Left ventricle myocardium superior (tissue), 1 donor: ENCODE measurements at regions not wholly inside any gene's neighbourhood (a gene's known extent, or its start where the extent isn't known, plus 50 kb on each side); places are given as distances from the start of the nearest gene placed in this dataset.

ENCODE experiments used
- ATAC-seq: fragments of 200-7000 bp; cut with Tn5 transposase; one replicate; pipeline ENCODE4 v1.9.1; 2020; ENCODE audit warnings: mild to moderate bottlenecking, moderate library complexity
- DNase-seq: peaks from one replicate; pipeline ENCODE4 v3.0.0-alpha.2; 2020
- intact Hi-C: fragments of 100-400 bp; cut with micrococcal nuclease; formaldehyde crosslinking; loops from one replicate; pipeline ENCODE4 v1.11.0; 2022
- donor health status: DM: no; HTN: yes; CAD: no; lungs with severe emphysema.

GRCh38 chr2:128790541-128791001 lies 471.9 kb upstream of the HS6ST1 start:
- no peak for ATAC-seq
- intact Hi-C loops: no loop called here
- DNase-seq: no peak

GRCh38 chr2:128791120-128791984 lies 472.7 kb upstream of the HS6ST1 start:
- no peak for ATAC-seq

DNA sequence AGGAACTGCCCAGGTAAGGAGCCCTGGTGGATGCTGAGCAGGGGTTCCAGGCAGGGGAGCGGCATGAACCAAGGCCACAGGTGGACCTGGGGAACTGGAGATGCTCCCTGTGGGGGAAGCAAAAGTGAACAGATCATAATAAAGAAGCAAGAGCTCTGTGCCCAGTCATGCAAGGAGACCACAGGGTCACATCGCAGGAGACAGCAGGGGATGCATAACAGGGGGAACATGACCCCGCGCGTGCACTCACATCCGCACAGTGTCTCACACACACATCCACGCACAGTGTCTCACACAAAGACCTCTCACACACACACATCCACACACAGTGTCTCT lies 473.3 kb upstream of the HS6ST1 start:
- ATAC-seq: no peak
- DNase-seq: no peak
- intact Hi-C loops: no loop called here

More at GRCh38 chr2:128791120-128791984, 472.7 kb upstream of the HS6ST1 start:
- intact Hi-C loops: no loop called here
- no peak for DNase-seq

DNA sequence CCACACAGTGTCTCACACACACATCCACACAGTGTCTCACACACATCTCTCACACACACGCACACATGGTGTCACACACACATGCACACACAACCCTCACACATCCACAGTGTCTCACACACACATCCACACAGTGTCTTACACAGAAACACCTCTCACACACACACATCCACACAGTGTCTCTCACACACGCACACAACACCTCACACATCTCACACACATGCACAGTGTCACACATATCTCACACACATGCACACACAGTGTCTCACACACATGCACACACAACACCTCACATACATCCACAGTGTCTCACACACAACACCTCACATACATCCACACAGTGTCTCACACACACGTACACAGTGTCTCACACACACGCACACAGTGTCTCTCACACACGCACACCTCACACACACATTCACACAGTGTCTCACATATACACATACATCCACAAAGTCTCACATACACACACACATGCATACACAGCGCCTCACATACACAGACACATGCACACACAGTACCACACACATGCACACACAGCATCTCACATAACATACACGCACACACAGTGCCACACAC lies 473.9 kb upstream of the HS6ST1 start:
- no peak for ATAC-seq
- DNase-seq: no peak
- intact Hi-C loops: no loop called here

DNA sequence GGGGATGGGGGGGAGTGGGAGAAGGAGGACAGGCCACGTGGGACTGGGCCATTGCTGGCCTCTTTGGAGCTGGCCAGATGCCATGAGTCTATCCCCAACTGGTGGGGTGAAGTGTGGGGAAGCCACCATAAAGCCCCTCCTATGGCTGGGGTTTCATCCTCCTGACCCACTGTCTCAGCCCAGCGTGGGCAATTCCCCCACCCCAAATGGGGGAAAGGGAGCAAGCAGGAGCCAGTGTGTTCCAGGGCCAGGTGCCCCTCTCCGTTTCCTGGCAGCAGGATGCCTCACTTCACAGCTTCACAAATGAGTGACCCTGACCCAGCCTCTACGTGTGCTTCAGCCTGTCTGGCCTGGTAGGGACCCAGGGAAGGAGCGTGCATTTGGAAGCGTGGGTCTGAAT lies 474.7 kb upstream of the HS6ST1 start:
- ATAC-seq (no peak), DNase-seq (no peak)
- intact Hi-C loops: no loop called here

GRCh38 chr2:128794285-128794684 lies 475.6 kb upstream of the HS6ST1 start:
- ATAC-seq: no peak
- DNase-seq: no peak
- intact Hi-C loops: no loop called here

DNA sequence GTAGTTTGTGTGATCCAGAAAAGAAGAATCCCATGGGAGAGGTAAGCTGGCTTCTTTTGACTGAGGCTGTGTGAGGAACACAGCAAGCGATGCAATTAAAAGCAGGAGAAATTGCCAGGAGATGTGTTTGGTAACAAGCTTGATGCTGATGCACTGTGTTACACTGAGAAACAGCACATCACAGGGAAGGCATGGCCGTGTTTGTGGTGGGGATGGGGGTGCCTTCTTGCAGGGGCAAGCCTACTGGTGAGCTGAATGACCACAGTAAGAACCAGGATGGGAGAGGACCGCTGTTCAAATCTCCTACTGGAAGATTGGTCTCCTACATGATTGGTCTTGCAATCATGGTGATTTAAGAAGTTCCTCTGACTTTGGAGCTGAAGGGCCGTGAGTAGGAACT lies 477.7 kb upstream of the HS6ST1 start:
- ATAC-seq (no peak), DNase-seq (no peak)
- intact Hi-C loops: no loop called here

DNA sequence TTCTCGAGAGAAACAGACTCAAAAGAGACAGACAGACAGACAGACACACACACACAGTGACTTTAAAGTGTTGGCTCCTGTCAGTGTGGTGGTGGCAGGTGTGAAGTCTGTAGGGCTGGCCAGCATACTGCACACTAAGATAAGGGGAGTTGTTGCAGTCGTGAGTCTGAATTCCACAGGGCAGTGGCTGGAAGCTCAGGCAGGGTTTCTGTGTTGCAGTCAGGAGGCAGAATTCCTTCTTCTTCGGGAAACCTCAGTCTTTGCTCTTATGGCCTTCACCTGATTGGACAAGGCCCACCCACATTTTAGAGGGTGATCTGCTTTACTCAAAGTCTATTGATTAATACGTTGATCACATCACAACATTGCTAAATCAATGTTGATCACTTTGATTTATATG lies 478.4 kb upstream of the HS6ST1 start:
- no peak for DNase-seq
- intact Hi-C loops: no loop called here
- ATAC-seq: peak; percentile 92

DNA sequence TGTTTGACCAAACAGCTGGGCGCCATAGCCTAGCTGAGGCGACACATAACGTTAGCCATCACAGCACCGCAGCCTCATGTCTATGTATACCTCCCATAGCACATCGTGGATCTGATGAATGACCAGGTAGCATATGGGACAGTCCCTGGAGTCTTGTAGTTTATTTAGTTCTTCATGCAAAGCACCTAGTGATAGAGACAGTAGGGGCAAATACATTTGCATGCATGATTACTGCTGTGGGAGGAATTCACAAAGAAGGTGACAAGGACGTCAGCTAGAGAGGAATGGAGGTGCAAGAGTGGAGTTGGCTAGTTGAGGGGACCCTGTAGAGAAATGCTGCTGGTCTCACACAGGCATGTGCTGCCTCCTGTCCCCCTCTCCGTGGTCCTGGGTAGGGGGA lies 478.9 kb upstream of the HS6ST1 start:
- ATAC-seq (no peak), DNase-seq (no peak)
- intact Hi-C loops: no loop called here

DNA sequence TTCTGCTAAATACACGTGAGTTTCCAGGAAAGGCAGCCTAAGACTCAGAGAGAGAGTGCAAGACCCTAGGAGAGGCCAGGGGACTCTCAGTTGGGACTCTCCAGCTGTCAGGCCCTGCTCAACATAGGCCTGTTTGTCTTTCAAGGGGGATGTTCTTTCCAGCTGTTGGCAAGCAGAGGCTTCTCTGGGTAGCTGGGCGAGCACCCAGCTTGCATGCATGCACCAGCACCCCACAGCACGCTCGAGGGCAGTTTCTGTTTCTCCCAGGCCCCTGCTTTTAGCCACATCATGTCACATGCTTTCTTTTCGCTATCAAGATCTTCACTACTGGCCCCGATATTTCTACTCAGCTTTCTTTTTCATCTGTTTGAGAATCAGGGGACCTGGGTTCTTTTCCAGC lies 479.3 kb upstream of the HS6ST1 start:
- intact Hi-C loops: no loop called here
- ATAC-seq (no peak), DNase-seq (no peak)

DNA sequence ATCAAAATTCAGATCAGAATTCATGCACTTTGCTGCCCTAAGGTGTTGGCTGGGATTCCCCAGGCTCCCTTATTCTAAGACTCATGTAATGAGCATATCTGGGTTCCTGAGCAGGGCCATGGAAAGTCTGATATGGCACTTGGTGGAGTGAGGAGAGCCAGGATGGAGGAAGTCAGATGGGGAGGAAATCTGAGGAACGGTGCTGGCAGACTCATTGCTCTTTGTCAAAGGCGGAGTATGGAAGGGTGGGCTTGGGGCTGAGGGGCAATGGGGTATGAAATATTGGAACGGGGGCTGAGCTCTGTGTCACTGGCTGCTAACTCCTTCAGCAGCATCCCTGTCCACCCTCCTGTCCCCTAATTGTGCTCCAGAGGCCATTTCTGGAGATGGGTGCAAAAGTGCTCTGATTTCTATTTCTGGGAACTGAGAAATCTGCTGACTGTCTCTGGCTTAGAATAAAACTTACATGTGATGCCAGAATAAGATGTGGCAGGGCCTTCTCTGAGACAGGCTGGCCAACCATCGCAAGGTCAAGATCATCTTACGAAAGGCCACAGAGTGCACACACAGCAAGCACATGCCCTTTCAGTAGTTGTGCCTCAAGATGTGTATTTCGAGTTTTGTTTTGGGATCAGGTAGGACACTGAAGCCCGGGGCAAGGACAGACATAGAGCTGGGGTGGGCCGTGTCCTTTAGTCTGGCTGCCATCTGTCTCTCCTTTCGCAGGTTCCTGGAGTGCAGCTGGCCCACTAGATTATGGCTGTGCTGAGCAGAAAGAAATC lies 480.0 kb upstream of the HS6ST1 start:
- ATAC-seq (peak; percentile 27), DNase-seq (no peak)
- intact Hi-C loops: no loop called here

GRCh38 chr2:128799284-128799552 lies 480.6 kb upstream of the HS6ST1 start:
- DNase-seq (no peak), ATAC-seq (no peak)
- intact Hi-C loops: no loop called here

GRCh38 chr2:128799730-128800129 lies 481.1 kb upstream of the HS6ST1 start:
- DNase-seq: no peak
- intact Hi-C loops: no loop called here
- no peak for ATAC-seq

- ATAC-seq (no peak), DNase-seq (no peak)
- intact Hi-C loops: no loop called here
Observed at GRCh38 chr2:128801576-128801975, 482.9 kb upstream of the HS6ST1 start.

- intact Hi-C loops: no loop called here
- no peak for ATAC-seq
Observed at GRCh38 chr2:128803222-128803621, 484.6 kb upstream of the HS6ST1 start.

DNA sequence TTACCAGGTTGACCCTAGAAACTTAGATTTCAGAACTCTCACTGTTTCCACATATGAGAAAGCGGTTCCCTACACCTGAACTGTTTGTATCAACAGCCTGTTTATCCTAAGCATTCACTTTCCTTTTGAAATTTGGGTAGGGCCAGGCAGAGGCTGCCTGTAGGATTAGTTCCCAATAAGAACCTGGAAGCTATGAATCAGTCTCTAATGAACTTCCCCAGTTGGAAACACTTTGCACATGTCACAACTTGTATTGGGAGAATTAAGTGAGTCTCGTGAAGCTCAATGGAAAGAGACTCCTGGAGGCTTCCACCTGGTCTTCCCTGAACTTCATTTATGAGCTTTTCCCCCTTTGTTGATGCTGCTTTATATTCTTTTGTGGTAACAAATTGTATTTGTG lies 486.6 kb upstream of the HS6ST1 start:
- intact Hi-C loops: no loop called here
- ATAC-seq: no peak
- no peak for DNase-seq

More at GRCh38 chr2:128803222-128803621, 484.6 kb upstream of the HS6ST1 start:
- no peak for DNase-seq

DNA sequence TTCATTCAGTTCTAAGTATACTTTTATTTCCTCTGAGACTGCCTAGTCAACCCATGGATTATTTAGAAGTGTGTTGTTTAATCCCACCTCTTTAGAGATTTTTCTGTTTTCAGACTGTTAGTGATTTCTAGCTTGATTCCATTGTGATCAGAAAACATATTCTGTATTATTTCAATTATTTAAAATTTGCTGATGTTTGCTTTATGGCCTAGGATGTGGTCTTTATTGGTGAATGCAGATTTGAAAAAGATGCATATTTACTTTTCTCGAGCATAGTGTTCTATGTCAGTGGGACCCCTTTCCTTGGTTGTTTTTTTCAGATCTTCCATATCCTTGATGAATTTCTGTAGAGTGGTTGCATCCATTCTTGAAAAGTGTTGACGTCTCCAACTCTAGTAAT lies 487.2 kb upstream of the HS6ST1 start:
- DNase-seq (no peak), ATAC-seq (no peak)
- intact Hi-C loops: no loop called here

DNA sequence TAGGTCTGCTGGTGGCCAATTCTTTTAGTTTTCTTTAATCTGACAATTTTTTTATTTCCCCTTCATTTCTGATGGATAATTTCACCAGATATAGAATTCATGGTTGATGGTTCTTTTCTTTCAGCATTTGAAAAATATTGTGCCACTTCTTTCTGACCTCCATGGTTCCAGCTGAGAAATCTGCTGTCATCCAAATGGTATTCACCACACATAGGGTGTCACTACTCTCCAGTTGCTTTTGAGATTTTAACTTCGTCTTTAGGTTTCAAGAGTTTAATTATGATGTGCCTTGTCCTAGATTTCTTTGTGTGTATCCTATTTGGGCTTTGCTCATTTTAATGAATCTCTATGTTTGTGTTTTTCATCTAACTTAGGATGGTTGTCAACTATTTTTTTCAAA lies 488.6 kb upstream of the HS6ST1 start:
- intact Hi-C loops: no loop called here
- no peak for ATAC-seq
- no peak for DNase-seq

DNA sequence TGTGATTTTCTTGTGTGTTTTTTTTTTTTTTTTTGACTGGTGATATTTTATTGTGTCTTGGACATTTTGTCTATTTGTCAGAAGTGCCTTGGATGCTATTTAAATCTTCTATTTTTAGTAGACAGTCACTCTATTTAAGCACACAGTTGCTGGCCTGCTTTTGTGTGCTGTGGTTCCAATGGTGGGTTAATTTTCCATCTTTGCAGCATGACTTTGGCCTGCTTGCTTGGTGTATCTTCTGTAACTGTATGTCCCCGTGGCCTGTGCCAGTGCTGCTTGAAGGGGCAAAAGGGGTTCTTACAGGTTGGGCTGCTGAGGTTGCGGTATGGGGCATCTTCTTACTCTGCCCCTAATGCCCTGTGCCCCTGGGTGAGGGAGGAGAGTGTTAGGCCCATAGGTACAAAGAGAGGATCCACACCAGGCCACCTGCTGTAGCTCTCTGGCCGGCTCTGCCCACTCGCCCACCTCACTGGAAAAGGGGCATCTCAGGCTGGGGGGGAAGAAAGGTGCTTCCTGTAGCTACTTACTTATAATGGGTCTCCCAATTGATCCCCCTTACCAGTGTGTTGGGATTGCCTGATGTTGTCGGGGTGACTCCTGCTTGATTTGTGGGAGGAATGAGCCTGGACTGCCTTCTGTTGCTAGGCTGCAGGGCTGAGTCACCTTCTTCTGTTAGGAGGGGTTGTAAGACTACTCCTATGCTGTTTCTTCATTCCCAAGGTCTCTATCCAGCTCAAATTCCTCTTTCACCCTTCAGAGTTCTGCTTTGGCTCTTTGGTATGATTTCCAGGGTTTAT lies 490.0 kb upstream of the HS6ST1 start:
- DNase-seq (no peak), ATAC-seq (peak; percentile 78)
- intact Hi-C loops: no loop called here

DNA sequence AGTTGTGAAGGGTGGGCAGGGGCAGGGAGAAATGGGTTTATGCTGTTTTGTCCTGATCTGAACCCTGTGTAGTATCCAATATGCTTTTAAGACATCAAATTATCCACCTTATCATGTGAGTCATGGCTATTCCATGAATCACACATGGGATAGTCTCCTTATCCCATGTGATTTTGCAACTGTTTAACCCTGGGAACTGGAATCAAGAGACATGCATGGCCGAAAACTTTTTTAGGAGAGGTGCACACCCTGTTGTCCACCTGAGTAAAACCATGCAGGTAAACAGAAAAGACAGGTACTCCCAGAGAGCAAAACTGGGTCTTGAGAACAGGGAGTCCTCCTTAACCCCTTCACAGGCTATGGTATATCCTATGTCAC lies 490.6 kb upstream of the HS6ST1 start:
- intact Hi-C loops: no loop called here
- DNase-seq: no peak
- ATAC-seq: no peak
